ENCODE measurements at regions not wholly inside any gene's neighbourhood (a gene's known extent, or its start where the extent isn't known, plus 50 kb on each side); places are given as distances from the start of the nearest gene placed in this dataset.
A peak's percentile ranks its signal among the peaks of the same experiment; 100 is the strongest.

DNA sequence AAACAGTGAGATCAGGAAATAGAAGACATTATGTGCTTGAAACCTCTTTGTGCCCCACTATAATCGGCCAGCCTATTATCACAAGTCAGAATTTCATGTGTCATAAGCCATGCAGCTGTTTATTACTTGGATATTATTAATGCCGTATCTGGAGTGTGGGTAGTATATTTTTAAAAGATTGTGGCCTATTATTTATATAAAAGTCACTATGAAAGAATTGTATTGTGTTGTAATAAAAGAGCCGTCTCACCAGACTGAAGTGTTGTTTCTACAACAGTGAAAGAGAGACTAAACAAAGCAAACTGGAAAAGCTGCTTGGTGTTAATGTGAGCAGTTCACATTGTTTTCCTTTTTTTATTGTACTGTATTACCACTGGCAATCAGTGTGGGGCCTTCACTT lies 449.1 kb downstream of the PSAT1 start:
- H3K27ac Mint-ChIP-seq: no peak overlapping the region
- peaks cover 12% of the 10 kb centered on the region for H3K9me3 Mint-ChIP-seq
- H3K27me3 Mint-ChIP-seq: no peaks in the 10 kb centered on the region
- no peak overlapping the region for H3K4me3 Mint-ChIP-seq
- no peaks in the 10 kb centered on the region for H3K36me3 Mint-ChIP-seq (ENCODE audit: low read depth)
- H3K4me1 Mint-ChIP-seq (ENCODE audit: low read depth): no peaks in the 10 kb centered on the region

GRCh38 chr9:78753039-78753438 lies 456.1 kb downstream of the PSAT1 start:
- Mint-ChIP-seq H3K4me3 (no peak overlapping the region), H3K4me1 (ENCODE audit: low read depth) (peaks cover 3% of the 10 kb centered on the region), H3K27me3 (peaks cover 4% of the 10 kb centered on the region), H3K9me3 (peaks cover 13% of the 10 kb centered on the region), H3K27ac (no peak overlapping the region), H3K36me3 (ENCODE audit: low read depth) (no peaks in the 10 kb centered on the region)

- no peak overlapping the region for H3K4me3 Mint-ChIP-seq
- H3K27ac Mint-ChIP-seq: no peak overlapping the region
- H3K4me1 Mint-ChIP-seq (ENCODE audit: low read depth): peaks cover 3% of the 10 kb centered on the region
- peaks cover 7% of the 10 kb centered on the region for H3K9me3 Mint-ChIP-seq
- peaks cover 4% of the 10 kb centered on the region for H3K27me3 Mint-ChIP-seq
- H3K36me3 Mint-ChIP-seq (ENCODE audit: low read depth): no peaks in the 10 kb centered on the region
Observed at GRCh38 chr9:78756813-78757510, 460.0 kb downstream of the PSAT1 start.

GRCh38 chr9:78763424-78763823 lies 466.5 kb downstream of the PSAT1 start:
- Mint-ChIP-seq H3K4me1 (ENCODE audit: low read depth) (no peaks in the 10 kb centered on the region), H3K9me3 (peaks cover 6% of the 10 kb centered on the region), H3K27me3 (peaks cover 4% of the 10 kb centered on the region), H3K36me3 (ENCODE audit: low read depth) (no peaks in the 10 kb centered on the region), H3K4me3 (no peak overlapping the region), H3K27ac (no peak overlapping the region)

GRCh38 chr9:78765861-78766260 lies 468.9 kb downstream of the PSAT1 start:
- Mint-ChIP-seq H3K27ac (no peak overlapping the region), H3K36me3 (ENCODE audit: low read depth) (no peaks in the 10 kb centered on the region), H3K27me3 (peaks cover 4% of the 10 kb centered on the region), H3K9me3 (peaks cover 6% of the 10 kb centered on the region), H3K4me3 (no peak overlapping the region), H3K4me1 (ENCODE audit: low read depth) (peaks cover 5% of the 10 kb centered on the region)

DNA sequence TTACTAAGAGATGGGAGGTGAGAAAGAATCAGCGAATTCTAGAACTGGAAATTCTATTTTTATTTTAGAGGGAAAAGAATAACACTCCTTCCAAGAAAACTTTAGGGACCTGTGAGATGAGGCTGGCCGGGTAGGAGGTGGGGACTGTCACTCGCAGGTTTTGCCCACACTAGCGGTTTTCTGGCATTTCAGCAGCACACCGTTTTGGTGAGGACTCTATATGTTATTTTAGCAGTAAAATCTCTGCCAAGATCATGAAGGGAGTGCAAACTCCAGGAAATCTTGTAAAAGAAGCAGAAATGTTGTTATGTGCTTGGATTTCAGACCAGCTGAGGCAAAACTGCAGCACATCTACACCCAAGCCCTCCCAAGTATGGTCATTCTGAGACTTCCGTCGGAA lies 470.6 kb downstream of the PSAT1 start:
- Mint-ChIP-seq H3K27me3 (peaks cover 4% of the 10 kb centered on the region), H3K9me3 (peaks cover 6% of the 10 kb centered on the region), H3K4me1 (ENCODE audit: low read depth) (peaks cover 5% of the 10 kb centered on the region), H3K27ac (no peak overlapping the region), H3K36me3 (ENCODE audit: low read depth) (no peaks in the 10 kb centered on the region), H3K4me3 (no peak overlapping the region)

DNA sequence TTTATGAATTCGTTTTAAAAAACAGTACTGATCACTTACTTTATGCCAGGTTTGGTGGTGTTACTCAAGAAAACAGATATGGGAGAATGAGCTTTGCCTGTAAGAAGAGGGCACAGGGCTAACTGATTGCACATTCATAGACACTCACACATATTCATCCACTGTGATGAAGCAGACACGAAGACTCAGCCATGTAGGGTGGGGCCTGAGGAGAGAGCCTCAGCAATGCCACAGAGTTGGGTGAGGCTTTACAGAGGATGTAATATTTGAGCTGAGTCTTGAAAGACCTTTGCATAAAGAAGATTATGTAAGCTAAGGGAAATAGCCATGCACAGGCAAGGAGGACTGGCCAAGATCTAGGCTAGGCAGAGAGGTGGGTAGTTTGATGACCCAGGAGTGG lies 472.8 kb downstream of the PSAT1 start:
- no peak overlapping the region for H3K4me3 Mint-ChIP-seq
- no peaks in the 10 kb centered on the region for H3K36me3 Mint-ChIP-seq (ENCODE audit: low read depth)
- peaks cover 5% of the 10 kb centered on the region for H3K4me1 Mint-ChIP-seq (ENCODE audit: low read depth)
- H3K9me3 Mint-ChIP-seq: peaks cover 6% of the 10 kb centered on the region
- peak overlapping the region; percentile 22 for H3K27ac Mint-ChIP-seq
- peaks cover 4% of the 10 kb centered on the region for H3K27me3 Mint-ChIP-seq

- no peaks in the 10 kb centered on the region for H3K4me1 Mint-ChIP-seq (ENCODE audit: low read depth)
- no peaks in the 10 kb centered on the region for H3K36me3 Mint-ChIP-seq (ENCODE audit: low read depth)
- H3K27me3 Mint-ChIP-seq: no peaks in the 10 kb centered on the region
- H3K9me3 Mint-ChIP-seq: no peaks in the 10 kb centered on the region
- no peak overlapping the region for H3K4me3 Mint-ChIP-seq
- H3K27ac Mint-ChIP-seq: no peak overlapping the region
Observed at GRCh38 chr9:78775211-78775610, 478.3 kb downstream of the PSAT1 start.

DNA sequence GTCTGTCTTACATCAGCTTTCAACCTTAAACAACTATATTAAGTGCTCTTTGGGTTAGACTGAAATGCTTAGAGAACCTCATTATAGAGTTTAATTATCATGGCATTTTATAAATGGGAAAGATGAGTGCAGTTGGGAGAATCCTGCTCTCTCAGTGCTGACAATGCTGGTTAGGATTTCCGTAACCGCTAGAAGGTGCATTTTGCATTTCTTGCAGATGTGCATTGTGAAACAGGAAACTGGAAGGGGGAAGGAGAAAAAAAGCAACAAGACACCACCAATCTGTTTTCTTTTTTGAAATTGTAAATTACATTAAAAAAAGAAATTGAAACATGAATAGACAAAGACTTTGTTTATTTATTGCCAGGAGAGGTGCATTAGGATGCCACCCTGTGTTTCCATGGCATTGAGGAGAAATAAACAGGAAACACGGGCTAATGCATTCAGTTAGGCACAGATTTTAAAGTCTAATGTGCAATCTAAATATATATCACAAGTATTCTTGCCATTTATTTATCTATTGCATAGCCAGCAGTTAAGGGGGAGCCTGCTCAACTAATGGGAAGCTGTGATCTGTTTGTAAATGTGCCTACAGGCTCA lies 478.9 kb downstream of the PSAT1 start:
- Mint-ChIP-seq H3K27me3 (no peaks in the 10 kb centered on the region), H3K4me3 (no peak overlapping the region), H3K9me3 (no peaks in the 10 kb centered on the region), H3K27ac (no peak overlapping the region), H3K4me1 (ENCODE audit: low read depth) (no peaks in the 10 kb centered on the region), H3K36me3 (ENCODE audit: low read depth) (no peaks in the 10 kb centered on the region)

DNA sequence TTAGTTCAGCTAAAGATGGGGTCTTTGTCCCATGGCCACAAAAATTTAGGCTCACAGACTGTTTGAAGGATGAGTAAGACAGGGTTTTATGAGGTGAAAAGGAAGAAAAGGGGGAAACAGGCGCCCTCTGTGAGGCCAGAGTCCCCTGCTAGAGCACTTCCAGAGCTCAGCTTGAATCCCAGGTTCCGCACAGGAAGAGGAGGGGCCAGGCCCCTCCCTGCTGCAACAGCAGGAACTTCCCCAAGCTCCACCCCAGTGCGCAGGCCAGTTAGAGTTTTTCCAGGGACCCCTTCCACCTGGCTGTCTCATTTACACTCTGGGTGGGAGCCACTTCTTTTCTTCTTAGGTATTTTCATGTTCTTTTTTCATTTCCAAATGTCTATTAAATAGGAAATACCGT lies 480.8 kb downstream of the PSAT1 start:
- no peak overlapping the region for H3K4me3 Mint-ChIP-seq
- no peaks in the 10 kb centered on the region for H3K36me3 Mint-ChIP-seq (ENCODE audit: low read depth)
- no peaks in the 10 kb centered on the region for H3K4me1 Mint-ChIP-seq (ENCODE audit: low read depth)
- H3K9me3 Mint-ChIP-seq: no peaks in the 10 kb centered on the region
- H3K27me3 Mint-ChIP-seq: no peaks in the 10 kb centered on the region
- no peak overlapping the region for H3K27ac Mint-ChIP-seq

DNA sequence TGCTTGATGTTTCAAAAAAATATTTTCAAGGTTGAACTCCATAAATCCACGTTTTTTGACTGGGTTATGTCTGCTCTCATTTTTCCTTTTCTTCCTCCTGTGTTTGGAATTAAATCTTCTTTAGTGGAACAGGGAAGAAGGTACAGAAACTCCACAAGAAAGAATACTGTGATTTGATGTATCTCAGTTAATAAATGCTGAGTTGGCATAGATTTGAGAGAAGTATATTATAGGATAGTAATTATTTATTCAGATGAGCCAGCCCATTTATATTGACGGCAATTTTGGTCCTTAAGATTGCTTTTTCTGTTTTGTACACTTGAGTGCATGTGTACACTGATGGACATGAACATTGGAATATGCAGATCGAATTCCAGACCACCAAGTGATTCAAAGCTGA lies 481.4 kb downstream of the PSAT1 start:
- H3K4me3 Mint-ChIP-seq: no peak overlapping the region
- no peaks in the 10 kb centered on the region for H3K9me3 Mint-ChIP-seq
- H3K36me3 Mint-ChIP-seq (ENCODE audit: low read depth): no peaks in the 10 kb centered on the region
- H3K27me3 Mint-ChIP-seq: no peaks in the 10 kb centered on the region
- no peaks in the 10 kb centered on the region for H3K4me1 Mint-ChIP-seq (ENCODE audit: low read depth)
- no peak overlapping the region for H3K27ac Mint-ChIP-seq

DNA sequence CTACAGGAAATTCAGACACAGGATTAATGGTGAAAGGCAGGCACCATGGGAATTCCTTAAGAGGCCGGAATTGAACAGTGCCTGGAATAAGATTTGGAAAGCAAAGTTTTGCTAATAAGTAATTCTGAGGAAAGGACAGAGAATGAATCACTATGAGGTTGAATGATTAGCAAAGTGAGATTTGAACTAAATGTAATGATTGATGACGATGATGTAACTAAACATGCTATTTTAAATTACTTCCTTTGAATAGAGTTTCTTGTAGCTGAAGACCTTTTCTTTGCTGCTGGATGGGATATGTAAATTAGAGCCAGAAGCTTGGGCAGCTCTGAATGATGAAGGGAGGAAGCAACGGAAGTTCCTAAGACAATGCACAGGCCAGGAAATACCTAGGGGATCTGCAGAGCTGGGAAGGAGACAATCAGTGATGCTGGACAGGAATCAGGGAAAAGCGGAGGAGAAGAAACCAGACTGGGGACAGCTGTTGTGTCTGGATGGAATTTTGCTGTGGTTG lies 482.0 kb downstream of the PSAT1 start:
- H3K4me1 Mint-ChIP-seq (ENCODE audit: low read depth): no peaks in the 10 kb centered on the region

DNA sequence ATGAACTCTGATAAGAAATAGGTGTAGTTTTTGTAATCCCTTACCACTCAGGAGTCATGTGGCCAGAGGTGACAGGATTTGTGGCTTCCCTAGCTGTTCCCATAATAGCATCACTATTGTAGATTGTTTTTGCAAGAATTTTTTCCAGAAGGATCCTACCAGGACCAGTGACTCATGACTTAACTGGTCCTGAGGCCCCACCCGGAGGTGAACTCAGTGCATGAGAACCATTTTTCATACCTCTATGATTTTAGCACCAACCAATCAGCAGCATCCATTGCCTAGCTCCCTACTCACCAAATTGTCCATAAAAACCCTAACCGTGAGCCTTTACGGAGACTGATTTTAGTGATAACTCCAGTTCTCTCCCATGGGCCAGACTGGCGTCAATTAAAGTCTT lies 484.8 kb downstream of the PSAT1 start:
- H3K4me3 Mint-ChIP-seq: no peak overlapping the region
- H3K36me3 Mint-ChIP-seq (ENCODE audit: low read depth): no peaks in the 10 kb centered on the region
- H3K27me3 Mint-ChIP-seq: no peaks in the 10 kb centered on the region
- no peaks in the 10 kb centered on the region for H3K9me3 Mint-ChIP-seq
- no peak overlapping the region for H3K27ac Mint-ChIP-seq
- H3K4me1 Mint-ChIP-seq (ENCODE audit: low read depth): no peaks in the 10 kb centered on the region

More for the DNA sequence above, 482.0 kb downstream of the PSAT1 start:
- H3K4me3 Mint-ChIP-seq: no peak overlapping the region
- H3K27me3 Mint-ChIP-seq: no peaks in the 10 kb centered on the region
- H3K27ac Mint-ChIP-seq: no peak overlapping the region
- no peaks in the 10 kb centered on the region for H3K9me3 Mint-ChIP-seq
- H3K36me3 Mint-ChIP-seq (ENCODE audit: low read depth): no peaks in the 10 kb centered on the region

DNA sequence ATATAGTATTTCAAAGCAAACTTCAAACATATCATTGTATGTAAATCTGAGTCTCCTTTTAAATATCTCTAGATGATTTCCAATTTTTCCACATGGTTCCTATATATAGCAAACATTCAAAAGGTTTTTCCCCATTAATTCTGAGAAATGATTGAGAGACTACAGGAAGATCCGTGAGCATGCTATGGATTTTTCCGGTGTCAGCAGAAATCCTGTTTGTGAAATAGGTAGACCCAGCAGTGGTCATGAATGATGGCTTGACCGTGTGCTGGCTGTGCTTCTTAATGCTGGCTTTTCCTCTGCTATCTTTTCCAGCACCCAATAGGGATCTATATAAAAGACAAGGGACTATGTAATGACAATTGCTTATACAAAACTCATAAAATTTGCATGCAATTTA lies 485.3 kb downstream of the PSAT1 start:
- no peaks in the 10 kb centered on the region for H3K36me3 Mint-ChIP-seq (ENCODE audit: low read depth)
- no peaks in the 10 kb centered on the region for H3K27me3 Mint-ChIP-seq
- H3K4me3 Mint-ChIP-seq: no peak overlapping the region
- H3K9me3 Mint-ChIP-seq: no peaks in the 10 kb centered on the region
- no peaks in the 10 kb centered on the region for H3K4me1 Mint-ChIP-seq (ENCODE audit: low read depth)
- H3K27ac Mint-ChIP-seq: no peak overlapping the region

DNA sequence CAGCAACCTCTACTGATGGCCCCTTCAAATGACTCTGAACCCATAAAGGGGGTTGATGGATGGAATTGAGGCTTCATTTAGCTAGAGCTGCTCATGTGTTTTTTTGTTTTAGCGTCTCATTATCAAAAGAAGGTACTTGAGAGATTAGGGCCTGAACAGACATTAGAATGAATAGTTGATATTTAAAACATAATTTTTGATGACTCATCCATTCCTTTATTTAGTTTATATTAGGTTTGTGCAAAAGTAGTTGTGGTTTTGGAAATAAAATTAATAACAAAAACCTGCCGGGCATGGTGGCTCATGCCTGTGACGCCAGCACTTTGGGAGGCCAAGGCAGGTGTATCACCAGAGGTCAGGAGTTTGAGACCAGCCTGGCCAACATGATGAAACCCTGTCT lies 485.9 kb downstream of the PSAT1 start:
- Mint-ChIP-seq H3K4me1 (ENCODE audit: low read depth) (no peaks in the 10 kb centered on the region), H3K27ac (no peak overlapping the region), H3K4me3 (no peak overlapping the region), H3K9me3 (no peaks in the 10 kb centered on the region), H3K36me3 (ENCODE audit: low read depth) (no peaks in the 10 kb centered on the region), H3K27me3 (no peaks in the 10 kb centered on the region)

DNA sequence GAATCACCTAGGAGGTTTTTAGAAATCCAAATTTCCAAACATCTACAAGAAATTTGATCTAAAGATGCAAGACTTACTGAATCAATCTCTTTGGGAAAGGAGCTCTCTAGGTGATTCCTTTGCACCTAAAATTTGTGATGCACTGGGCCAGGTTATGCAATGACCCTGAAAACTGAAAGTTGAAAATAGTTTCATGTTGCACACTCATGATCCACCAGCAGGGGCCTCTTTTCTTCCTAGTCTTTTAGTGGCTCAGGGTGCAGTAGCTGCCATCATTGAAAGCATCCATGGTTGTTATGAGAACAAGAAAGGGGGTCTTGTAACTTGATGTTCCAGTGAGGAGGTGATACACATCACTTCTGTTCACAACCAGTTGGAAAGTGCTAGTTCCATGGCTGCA lies 486.8 kb downstream of the PSAT1 start:
- H3K4me1 Mint-ChIP-seq (ENCODE audit: low read depth): no peaks in the 10 kb centered on the region
- H3K4me3 Mint-ChIP-seq: no peak overlapping the region
- H3K27ac Mint-ChIP-seq: no peak overlapping the region
- no peaks in the 10 kb centered on the region for H3K9me3 Mint-ChIP-seq
- H3K36me3 Mint-ChIP-seq (ENCODE audit: low read depth): no peaks in the 10 kb centered on the region
- H3K27me3 Mint-ChIP-seq: no peaks in the 10 kb centered on the region

All from stimulated activated naive CD8-positive, alpha-beta T cell treated with anti-CD3 and anti-CD28 coated beads, Interleukin-15, Interleukin-2, amounts not matched to agents 100 ng/mL and 50 ng/mL, for 24 hours (primary cell).